ENCODE measurements at regions not wholly inside any gene's neighbourhood (a gene's known extent, or its start where the extent isn't known, plus 50 kb on each side); places are given as distances from the start of the nearest gene placed in this dataset.

DNA sequence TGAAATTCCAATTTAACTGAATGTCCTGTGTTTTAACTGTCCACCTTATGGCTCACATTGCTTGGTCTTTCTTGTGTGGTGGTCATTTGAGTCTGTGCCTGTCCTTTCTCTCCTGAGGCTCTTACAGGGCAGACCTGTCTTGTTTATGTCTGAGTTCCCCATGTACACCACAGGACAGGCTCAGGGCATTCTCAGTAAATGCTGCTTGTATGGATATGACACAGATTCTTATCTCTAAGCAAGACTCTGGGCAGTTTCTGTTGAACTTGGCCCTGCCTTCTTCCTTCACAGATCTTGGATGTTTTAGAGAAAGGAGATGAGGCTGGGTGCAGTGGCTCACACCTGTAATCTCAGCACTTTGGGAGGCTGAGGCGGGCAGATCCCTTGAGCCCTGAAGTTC, 159.1 kb upstream of the CSF3R start:
- Histone ChIP-seq H3K27ac (ENCODE audit: insufficient read depth, low read length) (no peak overlapping the region), H3K23ac (ENCODE audit: low read depth, low read length) (no peak overlapping the region), H3K36me3 (ENCODE audit: control insufficient read depth, insufficient read depth, low read length) (no peaks in the 10 kb centered on the region), H4K5ac (ENCODE audit: low read depth, low read length) (no peak overlapping the region), H3K27me3 (ENCODE audit: control insufficient read depth, insufficient read depth, low read length) (peaks cover 3% of the 10 kb centered on the region), H2AK9ac (replicated peaks; ENCODE audit: low read depth, low read length, poor library complexity) (no peak overlapping the region), H2BK5ac (ENCODE audit: low read depth, low read length, poor library complexity, severe bottlenecking) (no peak overlapping the region), H3K4me1 (ENCODE audit: control insufficient read depth, insufficient read depth, low read length) (peaks cover 3% of the 10 kb centered on the region; the same call in 1 of the 2 replicates), H2BK20ac (ENCODE audit: low read depth, low read length) (no peak overlapping the region), H3K56ac (ENCODE audit: extremely low read depth, insufficient read depth, low read length) (no peak overlapping the region), H2AK5ac (ENCODE audit: low read depth, low read length) (no peak overlapping the region), H3K4ac (ENCODE audit: low read depth, low read length) (no peak overlapping the region), H3K4me2 (ENCODE audit: low read depth, low read length) (no peak overlapping the region), H3K18ac (ENCODE audit: low read depth, low read length) (no peak overlapping the region), H4K20me1 (ENCODE audit: insufficient read depth, low read length) (no peaks in the 10 kb centered on the region; the same call in 1 of the 2 replicates), H3K9me3 (ENCODE audit: control insufficient read depth, insufficient read depth, low read length) (no peaks in the 10 kb centered on the region), H4K8ac (ENCODE audit: low read depth in 2 of 2, low read length in 2 of 2) (no peak overlapping the region), H3K4me3 (ENCODE audit: insufficient read depth, low read depth, low read length) (no peak overlapping the region), H2AFZ (replicated peaks; ENCODE audit: low read length, poor library complexity) (no peak overlapping the region), H3K9ac (ENCODE audit: low read depth, low read length) (no peak overlapping the region), H2BK15ac (ENCODE audit: low read depth, low read length) (no peak overlapping the region), H4K91ac (ENCODE audit: insufficient read depth, low read depth, low read length) (no peak overlapping the region), H3K9me1 (ENCODE audit: insufficient read depth, low read length) (no peaks in the 10 kb centered on the region; the same call in 1 of the 2 replicates), H3K14ac (replicated peaks; ENCODE audit: low read depth, low read length) (no peak overlapping the region), H2BK120ac (ENCODE audit: low read depth, low read length) (no peak overlapping the region), H3K79me1 (ENCODE audit: low read depth in 1 of 2, low read length in 2 of 2) (no peaks in the 10 kb centered on the region)
- ChIA-PET CTCF (no interaction called here), POLR2A (ENCODE audit: unreplicated experiment) (no interaction called here)
- dilution Hi-C loops (cut with HindIII; ENCODE audit: low sequenced_read_pairs, unreplicated experiment) (no loop called here), intact Hi-C loops (cut with micrococcal nuclease) (no loop called here), in situ Hi-C loops (cut with MboI; ENCODE audit: low sequenced_read_pairs) (no loop called here)
- 29% methylated on average over 1 of the region's 1 CpG; no CpG with 5 or more reads in 1 of the 2 experiments for WGBS, 2 experiments (ENCODE audit: extremely low coverage in 2 of 2, insufficient read length in 1 of 2)
- TF ChIP-seq RFX5 (IDR thresholded peaks at IDR 0.05; ENCODE audit: low read depth, low read length): no peak
- no peak for ATAC-seq (ENCODE audit: low read depth)
- BruUV-seq (replicated peaks): no TSS peak
- no peak for DNase-seq

All from IMR-90 (cell line).